BLaER1 (cell line): ENCODE measurements at regions not wholly inside any gene's neighbourhood (a gene's known extent, or its start where the extent isn't known, plus 50 kb on each side); places are given as distances from the start of the nearest gene placed in this dataset.
"Not testable (repeated sequence)": the region's sequence is repeated elsewhere in the genome, so short reads cannot be mapped to it uniquely, and the experiment has no call there.

Source experiments
- H3K27ac ChIP-seq: shearing (Covaris generic); formaldehyde crosslinking; 2 replicates; pipeline ENCODE4 v1.8.1; 2022
- H3K27me3 ChIP-seq: shearing (Covaris generic); formaldehyde crosslinking; 2 replicates; pipeline ENCODE4 v1.8.1; 2022
- H3K36me3 ChIP-seq: shearing (Covaris generic); formaldehyde crosslinking; 2 replicates; pipeline ENCODE4 v1.8.1; 2022
- H3K4me1 ChIP-seq: shearing (Covaris generic); formaldehyde crosslinking; 2 replicates; pipeline ENCODE4 v1.8.1; 2022
- H3K4me2 ChIP-seq: shearing (Covaris generic); formaldehyde crosslinking; 2 replicates; pipeline ENCODE4 v1.8.1; 2022
- H3K4me3 ChIP-seq: shearing (Covaris generic); formaldehyde crosslinking; 2 replicates; pipeline ENCODE4 v1.8.1; 2022
- H3K9ac ChIP-seq: shearing (Covaris generic); formaldehyde crosslinking; 2 replicates; pipeline ENCODE4 v1.8.1; 2022
- H3K9me3 ChIP-seq: shearing (Covaris generic); formaldehyde crosslinking; 2 replicates; pipeline ENCODE4 v1.8.1; 2022
- H4K20me1 ChIP-seq: shearing (Covaris generic); formaldehyde crosslinking; 2 replicates; pipeline ENCODE4 v1.8.1; 2022
- Cebpa-rat ChIP-seq: shearing (Covaris generic); IDR thresholded peaks from 2 replicates; pipeline ENCODE4 v1.8.1; 2022

DNA sequence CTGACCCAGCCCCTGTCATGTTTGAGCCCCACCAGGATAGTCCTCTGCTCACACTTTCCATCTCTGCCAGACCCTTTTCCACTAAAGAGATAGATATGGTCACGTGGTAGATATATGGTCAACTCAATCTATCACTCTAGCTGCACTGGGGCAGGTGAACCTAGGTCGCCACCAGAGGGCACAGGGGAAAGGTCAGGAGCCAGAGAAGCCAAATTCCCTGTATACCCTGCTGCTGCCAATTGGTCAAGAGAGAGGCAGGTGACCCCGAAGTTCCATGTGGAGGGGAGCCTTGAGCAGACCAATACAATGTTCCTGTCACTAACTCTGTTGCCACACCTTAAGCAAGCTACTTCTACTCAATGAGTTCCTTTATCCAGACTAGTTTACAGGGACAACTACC is 101.1 kb upstream of the GALNT18 start:
- H3K36me3 ChIP-seq, result no peaks in the 10 kb centered on the region
- no peak for TF ChIP-seq Cebpa-rat
- no peaks in the 10 kb centered on the region for H4K20me1 ChIP-seq
- no peak overlapping the region for H3K9ac ChIP-seq
- H3K4me2 ChIP-seq, result no peak overlapping the region
- H3K27ac ChIP-seq, result no peak overlapping the region
- H3K9me3 ChIP-seq, result peaks cover 8% of the 10 kb centered on the region; the same call in 1 of the 2 replicates
- no peak overlapping the region for H3K4me3 ChIP-seq
- no peaks in the 10 kb centered on the region for H3K4me1 ChIP-seq
- H3K27me3 ChIP-seq, result no peaks in the 10 kb centered on the region

DNA sequence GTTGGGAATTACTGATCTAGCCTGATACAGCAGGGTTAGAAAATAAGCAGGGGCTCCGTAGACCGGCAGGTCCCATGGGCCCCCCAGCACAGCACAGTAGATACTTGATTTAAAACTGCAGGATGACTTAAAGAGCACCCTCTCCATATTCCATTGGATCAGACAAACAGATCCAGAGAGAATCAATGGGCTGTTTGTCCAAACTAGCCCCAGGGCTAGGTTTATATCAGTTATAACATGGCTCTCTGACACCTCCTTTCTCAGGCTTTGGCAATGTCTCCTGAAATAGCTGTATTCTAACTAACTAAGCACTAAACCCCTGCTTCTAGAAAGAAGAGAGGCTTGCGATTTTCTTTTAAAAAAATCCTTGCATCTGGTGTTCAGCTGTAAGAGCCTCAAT is 100.4 kb upstream of the GALNT18 start:
- no peak overlapping the region for H3K4me3 ChIP-seq
- no peaks in the 10 kb centered on the region for H3K27me3 ChIP-seq
- no peaks in the 10 kb centered on the region for H3K4me1 ChIP-seq
- H3K27ac ChIP-seq, result no peak overlapping the region
- H3K9ac ChIP-seq, result no peak overlapping the region
- peaks cover 13% of the 10 kb centered on the region for H3K9me3 ChIP-seq
- no peaks in the 10 kb centered on the region for H4K20me1 ChIP-seq
- no peak overlapping the region for H3K4me2 ChIP-seq
- no peaks in the 10 kb centered on the region for H3K36me3 ChIP-seq
- TF ChIP-seq Cebpa-rat, result no peak

DNA sequence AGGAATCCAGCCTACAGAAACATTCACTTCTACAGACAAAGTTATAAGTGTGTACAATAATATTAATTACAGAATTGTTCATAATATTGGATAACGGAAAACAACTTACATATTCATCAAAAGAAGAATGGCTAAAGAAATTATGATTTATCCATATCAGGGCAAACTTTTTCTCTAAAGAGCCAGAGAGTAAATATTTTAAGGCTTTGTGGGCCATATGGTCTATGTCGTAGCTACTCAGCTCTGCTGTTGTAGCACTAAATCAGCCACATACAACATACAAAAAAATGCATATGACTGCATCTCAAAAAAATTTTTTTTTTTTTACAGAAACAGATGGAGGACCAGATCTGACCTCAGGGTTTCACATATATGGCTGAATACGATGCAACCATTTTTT is 96.7 kb upstream of the GALNT18 start:
- Histone ChIP-seq H3K36me3 (no peaks in the 10 kb centered on the region), H3K4me3 (no peak overlapping the region)
- TF ChIP-seq Cebpa-rat, result no peak

DNA sequence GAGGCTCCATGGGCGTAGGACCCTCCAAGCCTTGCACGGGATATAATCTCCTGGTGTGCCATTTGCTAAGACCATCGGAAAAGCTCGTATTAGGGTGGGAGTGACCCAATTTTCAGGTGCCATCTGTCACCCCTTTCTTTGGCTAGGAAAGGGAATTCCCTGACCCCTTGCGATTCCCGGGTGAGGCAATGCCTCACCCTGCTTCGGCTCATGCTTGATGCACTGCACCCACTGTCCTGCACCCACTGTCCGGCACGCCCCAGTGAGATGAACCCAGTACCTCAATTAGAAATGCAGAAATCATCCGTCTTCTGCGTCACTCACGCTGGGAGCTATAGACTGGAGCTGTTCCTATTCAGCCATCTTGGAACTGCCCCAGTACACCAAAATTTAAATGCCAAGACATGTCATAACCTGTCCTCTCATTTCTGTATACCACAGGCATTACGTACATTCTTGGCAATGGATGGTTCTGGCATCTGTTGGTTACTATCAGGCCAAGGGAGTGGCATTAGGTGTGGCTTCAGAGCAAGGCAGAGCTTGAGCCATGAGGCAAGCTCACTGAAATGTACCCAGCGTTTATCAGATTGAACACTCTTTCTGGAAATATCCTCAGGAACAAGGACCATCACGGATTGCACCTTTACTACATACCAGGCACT is 95.4 kb upstream of the GALNT18 start:
- Histone ChIP-seq H3K4me1 (no peaks in the 10 kb centered on the region), H3K36me3 (no peaks in the 10 kb centered on the region), H3K9me3 (peaks cover 34% of the 10 kb centered on the region), H3K4me2 (no peak overlapping the region), H3K27ac (no peak overlapping the region), H3K27me3 (no peaks in the 10 kb centered on the region), H3K9ac (no peak overlapping the region), H4K20me1 (no peaks in the 10 kb centered on the region), H3K4me3 (no peak overlapping the region)
- no peak for TF ChIP-seq Cebpa-rat

More for the DNA sequence above, 96.7 kb upstream of the GALNT18 start:
- H3K27ac ChIP-seq, result no peak overlapping the region
- peaks cover 34% of the 10 kb centered on the region for H3K9me3 ChIP-seq
- H3K9ac ChIP-seq, result no peak overlapping the region
- H4K20me1 ChIP-seq, result no peaks in the 10 kb centered on the region
- H3K4me1 ChIP-seq, result no peaks in the 10 kb centered on the region
- H3K27me3 ChIP-seq, result no peaks in the 10 kb centered on the region
- H3K4me2 ChIP-seq, result no peak overlapping the region

DNA sequence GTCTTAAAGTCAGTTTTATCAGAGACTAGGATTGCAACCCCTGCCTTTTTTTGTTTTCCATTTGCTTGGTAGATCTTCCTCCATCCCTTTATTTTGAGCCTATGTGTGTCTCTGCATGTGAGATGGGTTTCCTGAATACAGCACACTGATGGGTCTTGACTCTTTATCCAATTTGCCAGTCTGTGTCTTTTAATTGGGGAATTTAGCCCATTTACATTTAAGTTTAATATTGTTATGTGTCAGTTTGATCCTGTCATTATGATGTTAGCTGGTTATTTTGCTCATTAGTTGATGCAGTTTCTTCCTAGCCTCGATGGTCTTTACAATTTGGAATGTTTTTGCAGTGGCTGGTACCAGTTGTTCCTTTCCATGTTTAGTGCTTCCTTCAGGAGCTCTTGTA is 93.3 kb upstream of the GALNT18 start:
- not testable (repeated sequence) for H3K27me3 ChIP-seq, H4K20me1 ChIP-seq, H3K4me1 ChIP-seq, H3K9ac ChIP-seq, H3K36me3 ChIP-seq, H3K4me3 ChIP-seq, H3K27ac ChIP-seq, H3K4me2 ChIP-seq
- peaks cover 25% of the 10 kb centered on the region for H3K9me3 ChIP-seq

DNA sequence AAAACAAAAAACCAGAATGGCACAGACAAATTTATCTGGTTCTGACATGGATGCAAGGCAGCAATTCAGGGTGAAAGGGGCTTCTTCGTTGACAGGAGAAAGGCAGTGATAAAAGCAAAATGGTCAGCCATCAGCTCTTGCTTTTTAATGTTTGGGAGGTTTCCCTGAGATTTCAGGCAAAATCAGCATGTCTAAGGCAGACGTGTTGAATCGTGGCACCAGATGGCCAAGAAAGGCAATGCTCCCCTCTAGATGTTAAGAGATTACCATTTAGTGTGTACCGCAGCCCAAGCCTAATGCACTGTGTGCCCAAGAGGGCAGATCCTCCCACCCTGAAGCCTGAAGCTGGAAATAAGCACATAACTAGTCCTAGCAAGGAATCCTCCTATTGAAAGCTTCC is 88.8 kb upstream of the GALNT18 start:
- Histone ChIP-seq H3K4me3 (no peak overlapping the region), H3K9ac (no peak overlapping the region), H3K4me1 (peaks cover 24% of the 10 kb centered on the region), H3K4me2 (no peak overlapping the region), H3K27ac (no peak overlapping the region), H3K9me3 (peaks cover 5% of the 10 kb centered on the region), H4K20me1 (peaks cover 18% of the 10 kb centered on the region; the same call in 1 of the 2 replicates), H3K27me3 (peaks cover 12% of the 10 kb centered on the region), H3K36me3 (no peaks in the 10 kb centered on the region)
- no peak for TF ChIP-seq Cebpa-rat

DNA sequence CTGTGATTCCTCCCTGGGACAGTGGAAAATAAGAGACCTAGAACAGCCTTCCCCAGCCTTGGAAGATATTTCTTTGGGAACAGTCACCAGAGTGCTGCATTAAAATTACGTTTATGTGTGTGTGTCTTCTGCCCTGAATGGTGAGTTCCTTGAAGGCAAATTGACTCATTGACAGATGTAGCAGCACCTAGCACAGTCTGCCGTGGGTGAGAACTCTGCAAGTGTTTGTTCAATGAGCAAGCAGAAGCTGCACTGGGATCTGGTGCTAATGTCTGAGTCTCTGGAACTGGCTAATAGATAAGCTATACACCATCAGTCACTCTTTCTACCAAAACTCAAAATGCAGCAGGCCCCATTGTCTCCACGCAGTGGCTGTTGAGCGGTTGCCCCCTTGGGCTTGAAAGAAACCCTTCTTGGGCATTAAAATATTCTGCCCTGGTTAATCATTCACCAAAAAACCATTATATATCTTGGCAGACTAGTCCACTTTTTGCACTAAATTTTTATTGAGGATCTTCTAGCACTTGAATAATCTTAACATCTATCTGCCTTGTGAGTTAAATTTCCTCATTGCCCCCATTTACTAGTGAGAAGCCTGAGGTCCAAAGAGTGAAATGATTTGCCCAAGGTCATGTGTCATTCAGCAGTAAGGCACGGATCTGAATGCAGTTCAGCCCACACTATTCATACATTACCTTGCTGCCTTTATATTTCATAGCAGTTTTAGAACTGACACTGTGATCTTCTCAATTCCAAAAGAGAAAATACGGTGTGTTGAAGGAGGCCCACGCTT is 87.8 kb upstream of the GALNT18 start:
- Histone ChIP-seq H4K20me1 (peaks cover 18% of the 10 kb centered on the region; the same call in 1 of the 2 replicates), H3K36me3 (no peaks in the 10 kb centered on the region), H3K4me2 (peak overlapping the region; percentile 77), H3K9me3 (no peaks in the 10 kb centered on the region), H3K4me1 (peaks cover 24% of the 10 kb centered on the region), H3K27ac (no peak overlapping the region), H3K4me3 (no peak overlapping the region), H3K27me3 (peaks cover 12% of the 10 kb centered on the region), H3K9ac (no peak overlapping the region)
- TF ChIP-seq Cebpa-rat, result no peak

DNA sequence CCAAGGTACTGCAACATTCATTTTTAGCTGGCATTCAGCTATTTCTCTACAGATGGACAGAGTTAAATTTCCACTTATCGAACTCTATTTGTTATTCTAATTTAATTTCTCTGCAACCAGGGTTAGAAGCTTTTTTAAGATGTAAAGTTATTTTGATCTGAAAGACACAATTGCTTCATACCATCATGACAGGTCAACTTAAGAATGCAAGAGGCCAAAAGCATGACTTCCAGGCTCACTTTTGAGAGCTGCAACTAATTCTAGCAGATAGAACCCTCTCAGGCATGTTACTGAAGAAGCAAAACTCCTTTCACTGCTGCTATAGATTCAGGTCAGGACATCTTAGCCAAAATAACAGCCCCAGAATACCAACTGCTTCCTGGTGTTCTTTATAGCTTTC is 86.5 kb upstream of the GALNT18 start:
- no peaks in the 10 kb centered on the region for H3K36me3 ChIP-seq
- H3K4me2 ChIP-seq, result peak overlapping the region; percentile 77
- no peak overlapping the region for H3K27ac ChIP-seq

DNA sequence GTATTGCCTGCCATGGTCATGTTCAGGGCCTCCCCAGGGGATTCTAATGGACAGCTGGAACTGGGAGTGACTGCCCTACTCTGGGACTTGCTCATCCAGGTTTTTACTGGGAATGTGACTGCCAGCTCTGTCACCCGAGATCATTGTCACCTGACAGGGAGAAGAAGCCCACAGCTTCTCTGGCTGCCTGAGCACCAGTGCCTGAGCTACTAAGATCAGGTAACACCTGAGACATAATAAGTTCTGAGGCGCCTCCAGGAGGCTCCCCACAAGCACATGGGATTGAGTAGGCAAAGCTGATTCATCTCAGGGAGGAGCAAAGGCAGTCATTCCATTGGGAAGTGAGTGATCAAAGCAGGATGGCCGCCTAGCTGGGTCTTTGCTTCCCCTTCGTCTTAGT is 84.2 kb upstream of the GALNT18 start:
- Histone ChIP-seq H3K9ac (no peak overlapping the region), H3K4me1 (peaks cover 27% of the 10 kb centered on the region), H3K4me3 (no peak overlapping the region), H3K27ac (no peak overlapping the region), H3K4me2 (no peak overlapping the region), H3K27me3 (peaks cover 12% of the 10 kb centered on the region), H3K9me3 (no peaks in the 10 kb centered on the region), H4K20me1 (peaks cover 18% of the 10 kb centered on the region; the same call in 1 of the 2 replicates), H3K36me3 (no peaks in the 10 kb centered on the region)
- TF ChIP-seq Cebpa-rat, result no peak

More for the DNA sequence above, 86.5 kb upstream of the GALNT18 start:
- H3K4me3 ChIP-seq, result no peak overlapping the region
- H3K4me1 ChIP-seq, result peaks cover 24% of the 10 kb centered on the region
- no peak for TF ChIP-seq Cebpa-rat
- H4K20me1 ChIP-seq, result peaks cover 18% of the 10 kb centered on the region; the same call in 1 of the 2 replicates
- H3K9ac ChIP-seq, result no peak overlapping the region
- H3K27me3 ChIP-seq, result peaks cover 12% of the 10 kb centered on the region
- no peaks in the 10 kb centered on the region for H3K9me3 ChIP-seq

DNA sequence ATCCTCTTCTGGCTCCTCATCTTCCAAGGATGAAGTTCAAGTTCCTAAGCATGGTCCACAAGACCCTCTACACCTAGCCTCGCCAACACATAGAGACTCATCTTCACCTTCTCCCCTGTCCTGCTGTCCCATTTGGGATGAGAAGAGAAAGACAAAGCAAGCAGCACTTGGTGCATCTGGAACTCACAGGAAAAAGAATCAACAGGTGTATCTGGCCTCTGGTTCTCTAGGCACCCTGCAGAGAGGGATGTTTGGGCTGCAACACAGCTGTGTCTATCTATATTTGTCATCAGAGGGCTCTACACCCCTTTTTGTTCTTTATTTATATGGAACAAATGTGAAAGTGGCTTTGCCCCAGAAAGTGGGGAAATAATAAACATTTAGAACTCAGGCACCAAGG is 82.1 kb upstream of the GALNT18 start:
- H3K27ac ChIP-seq, result no peak overlapping the region
- no peaks in the 10 kb centered on the region for H3K27me3 ChIP-seq
- no peak overlapping the region for H3K9ac ChIP-seq
- no peak overlapping the region for H3K4me2 ChIP-seq
- no peak for TF ChIP-seq Cebpa-rat
- H4K20me1 ChIP-seq, result peaks cover 1% of the 10 kb centered on the region; the same call in 1 of the 2 replicates
- no peak overlapping the region for H3K4me3 ChIP-seq
- no peaks in the 10 kb centered on the region for H3K36me3 ChIP-seq
- H3K9me3 ChIP-seq, result no peaks in the 10 kb centered on the region
- H3K4me1 ChIP-seq, result peaks cover 34% of the 10 kb centered on the region
